GM21447 (cell line): ENCODE measurements at regions not wholly inside any gene's neighbourhood (a gene's known extent, or its start where the extent isn't known, plus 50 kb on each side); places are given as distances from the start of the nearest gene placed in this dataset.

Experiments
- ATAC-seq: cut with Tn5 transposase; IDR thresholded peaks from one replicate; pipeline ENCODE4 v1.9.1; 2021; ENCODE audit not compliant: unreplicated experiment

DNA sequence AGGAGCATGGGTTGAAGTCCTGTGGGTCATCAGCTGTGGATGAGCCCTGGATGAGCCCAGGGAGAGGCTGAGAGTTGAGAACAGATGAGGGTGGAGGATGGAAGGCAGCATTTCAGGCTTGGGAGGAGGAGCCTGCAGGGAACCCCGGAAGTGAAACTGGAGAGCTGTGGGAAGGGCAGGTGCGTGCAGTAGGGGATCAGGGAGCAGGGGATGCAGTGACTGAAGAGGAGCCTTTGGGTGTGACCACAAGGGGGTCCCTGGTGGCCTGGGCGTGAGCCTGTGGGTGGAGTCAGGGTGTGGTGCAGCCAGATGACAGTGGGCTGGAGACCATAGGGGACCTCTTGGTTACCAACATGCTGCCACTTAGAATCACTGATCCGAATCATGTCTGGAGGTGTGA is 115.5 kb downstream of the PAPOLA start:
- no peak for ATAC-seq

DNA sequence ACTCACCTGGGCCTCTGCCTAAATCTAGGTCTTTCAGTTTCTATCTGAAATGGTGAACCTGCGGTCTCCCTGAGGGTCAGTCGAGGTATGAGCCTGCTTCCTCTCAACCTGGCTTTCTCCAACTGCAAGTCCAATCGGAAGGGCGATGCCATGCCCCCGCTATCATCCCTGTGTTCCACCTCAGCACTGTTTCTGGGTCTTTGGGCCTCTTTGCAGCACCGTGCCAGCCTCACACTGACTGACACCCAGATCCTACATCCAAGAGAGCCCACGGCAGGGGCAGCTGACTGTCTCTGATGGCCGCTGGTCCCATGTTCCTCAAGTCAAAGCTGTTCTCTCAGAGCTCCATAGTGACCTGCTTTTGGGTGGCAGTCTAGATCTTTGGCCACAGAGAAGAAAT is 120.7 kb downstream of the PAPOLA start:
- no peak for ATAC-seq

DNA sequence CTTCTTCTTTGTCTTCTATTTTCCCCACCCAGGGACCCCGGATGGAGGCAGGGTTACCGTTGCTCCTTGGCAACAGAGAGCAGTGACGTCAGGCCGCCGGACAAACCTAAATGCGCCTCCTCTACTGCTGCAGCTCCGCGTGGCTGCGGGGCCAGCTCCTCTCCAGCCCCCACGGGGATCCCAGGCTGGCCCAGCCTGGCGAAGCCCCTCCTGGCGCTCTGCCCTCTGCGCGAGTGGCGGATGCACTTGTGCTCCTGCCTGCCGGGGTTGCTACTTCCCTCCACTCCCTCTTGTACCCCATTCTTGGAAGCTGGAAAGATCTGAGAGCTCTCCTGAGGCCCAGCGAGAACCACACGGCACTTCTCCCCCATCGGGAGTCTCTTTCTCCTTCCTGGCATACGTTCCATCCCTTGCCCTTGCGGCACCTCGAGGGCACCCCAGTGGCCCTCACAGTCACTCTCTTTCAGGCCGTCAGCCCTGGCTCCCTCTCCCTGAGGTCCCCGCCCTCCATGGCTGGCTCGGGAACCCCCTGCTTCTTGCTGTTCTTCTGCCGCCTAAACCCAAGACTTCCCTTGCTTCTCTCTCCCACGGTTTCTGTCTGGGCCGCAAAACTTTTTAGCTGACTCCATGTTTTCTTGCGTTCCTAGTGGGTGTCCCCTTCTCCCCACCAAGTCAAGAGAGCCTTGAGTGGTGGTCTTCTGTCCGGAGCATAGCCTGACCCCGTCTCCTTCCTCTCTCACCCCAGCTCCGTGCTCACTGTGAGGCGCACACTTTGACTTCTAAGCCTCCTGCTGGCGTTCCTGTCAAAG is 121.7 kb downstream of the PAPOLA start:
- no peak for ATAC-seq

DNA sequence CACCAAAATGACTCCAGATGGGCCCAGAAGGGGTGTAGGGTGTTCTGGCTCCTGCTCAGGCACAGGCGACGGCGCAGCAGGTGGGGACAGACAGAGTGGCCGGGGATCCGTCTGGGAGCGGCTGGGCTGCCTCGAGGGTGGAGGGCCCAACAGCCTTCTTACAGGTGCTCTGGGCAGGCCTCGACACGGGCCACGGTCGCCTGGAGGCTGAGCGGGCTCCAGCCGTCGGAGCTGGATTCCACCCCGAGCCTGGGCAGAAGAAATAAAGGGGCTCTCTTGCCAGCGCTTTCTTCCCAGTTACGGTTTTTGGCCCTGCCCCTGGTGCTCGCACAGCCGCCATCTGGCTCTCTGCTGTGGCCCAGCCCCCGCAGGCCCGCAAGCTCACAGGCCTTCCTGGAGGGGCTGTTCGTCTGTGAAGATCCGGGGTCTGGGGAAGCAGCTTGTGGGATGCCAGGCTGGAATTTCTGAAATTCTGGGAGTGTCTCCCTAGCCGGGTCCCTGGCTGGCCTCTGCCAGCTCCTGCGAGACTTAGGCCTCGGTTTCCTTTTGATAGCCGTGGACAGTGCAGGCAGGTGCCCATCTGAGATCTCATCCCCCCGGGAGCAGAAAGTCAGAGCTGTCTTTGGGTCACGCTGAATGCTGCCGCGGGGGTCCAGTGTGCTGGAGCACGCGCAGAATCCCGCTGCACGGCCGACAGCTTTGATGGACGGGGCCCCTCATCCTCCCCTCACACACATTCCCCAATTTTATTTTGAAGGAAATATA is 122.7 kb downstream of the PAPOLA start:
- ATAC-seq: no peak

GRCh38 chr14:96625426-96625985 is 123.3 kb downstream of the PAPOLA start:
- no peak for ATAC-seq

- ATAC-seq: no peak
These were observed 124.1 kb downstream of the PAPOLA start for GRCh38 chr14:96626121-96626768.

DNA sequence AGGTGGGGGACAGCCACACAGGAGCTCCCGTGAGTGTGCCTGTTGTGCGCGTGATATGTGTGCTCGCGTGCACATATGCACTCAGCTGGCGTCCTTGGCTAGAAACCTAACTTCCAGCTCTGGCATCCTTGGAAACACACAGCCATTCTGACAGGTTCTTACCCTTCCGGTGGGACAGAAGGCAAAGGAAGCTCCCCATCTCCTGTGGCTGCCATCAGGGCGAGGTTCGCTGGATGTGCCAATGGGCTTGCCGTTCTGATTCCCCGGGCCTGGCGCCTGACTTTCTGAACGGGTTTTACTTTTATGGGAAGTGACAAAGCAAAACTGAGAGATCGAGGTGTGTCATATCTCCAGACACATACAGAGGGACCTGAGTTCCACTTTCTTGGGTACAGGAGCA is 124.7 kb downstream of the PAPOLA start:
- ATAC-seq: no peak

- ATAC-seq: no peak
These were observed 125.2 kb downstream of the PAPOLA start for GRCh38 chr14:96627386-96627785.

GRCh38 chr14:96627811-96628775 is 125.9 kb downstream of the PAPOLA start:
- ATAC-seq: no peak

DNA sequence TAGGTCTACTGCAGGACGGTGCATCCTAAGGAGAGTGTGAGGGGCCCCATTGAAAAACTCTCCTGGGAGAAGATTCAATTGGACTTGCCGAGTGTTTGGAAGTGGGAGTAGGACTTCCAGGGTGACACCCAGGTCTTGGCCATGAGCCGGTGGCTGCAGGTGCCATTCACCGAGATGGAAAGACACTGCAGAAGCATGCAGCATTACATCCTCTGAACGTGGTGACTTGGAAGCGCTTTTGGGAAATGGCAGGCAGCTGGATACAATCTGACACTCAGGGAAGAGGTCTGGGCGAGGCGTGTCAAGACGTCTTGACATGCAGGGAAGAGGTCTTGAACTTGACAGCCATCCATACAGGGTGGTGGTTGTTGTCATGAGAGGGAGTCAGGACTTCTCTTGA is 126.9 kb downstream of the PAPOLA start:
- no peak for ATAC-seq

- no peak for ATAC-seq
These were observed 127.5 kb downstream of the PAPOLA start for GRCh38 chr14:96629558-96630222.

DNA sequence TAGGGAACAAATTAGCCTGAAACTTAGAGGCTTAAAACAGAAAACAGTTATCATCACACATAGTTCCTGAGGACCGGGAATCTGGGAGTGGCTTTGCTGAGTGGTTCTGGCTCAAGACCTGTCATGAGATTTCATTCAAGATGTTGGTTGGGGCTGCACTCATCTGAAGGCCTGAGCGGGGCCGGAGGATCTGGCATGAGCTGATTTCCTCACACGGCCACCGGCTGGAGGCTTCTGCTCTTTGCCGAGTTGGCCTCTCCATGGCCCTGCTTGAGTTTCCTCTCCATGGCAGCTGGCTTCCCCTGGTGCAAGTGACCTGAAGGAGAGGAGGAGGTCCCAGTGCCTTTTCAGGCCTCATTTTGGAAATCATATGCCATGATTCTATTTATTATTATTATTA is 128.1 kb downstream of the PAPOLA start:
- ATAC-seq: no peak

- ATAC-seq: no peak
These were observed 128.8 kb downstream of the PAPOLA start for GRCh38 chr14:96631030-96631429.

GRCh38 chr14:96631621-96632362 is 129.6 kb downstream of the PAPOLA start:
- no peak for ATAC-seq

- no peak for ATAC-seq
These were observed 130.2 kb downstream of the PAPOLA start for GRCh38 chr14:96632363-96632758.

DNA sequence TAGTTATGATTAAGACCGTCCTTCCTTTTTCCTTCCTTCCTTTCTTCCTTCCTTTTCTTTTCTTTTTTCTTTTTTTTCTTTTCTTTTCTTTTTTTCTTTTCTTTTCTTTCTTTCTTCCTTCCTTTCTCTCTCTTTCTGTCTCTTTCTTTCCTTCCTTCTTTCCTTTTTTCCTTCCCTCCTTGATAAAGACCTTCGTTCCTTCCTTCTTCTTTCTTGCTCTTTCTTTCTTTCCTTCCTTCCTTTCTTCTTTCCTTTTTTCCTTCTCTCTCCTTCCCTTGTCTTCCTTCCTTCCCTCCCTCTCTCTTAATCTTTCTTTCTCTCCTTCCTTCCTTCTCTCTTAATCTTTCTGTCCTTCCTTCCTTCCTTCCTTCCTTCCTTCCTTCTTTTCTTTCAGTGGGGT is 130.9 kb downstream of the PAPOLA start:
- no peak for ATAC-seq

DNA sequence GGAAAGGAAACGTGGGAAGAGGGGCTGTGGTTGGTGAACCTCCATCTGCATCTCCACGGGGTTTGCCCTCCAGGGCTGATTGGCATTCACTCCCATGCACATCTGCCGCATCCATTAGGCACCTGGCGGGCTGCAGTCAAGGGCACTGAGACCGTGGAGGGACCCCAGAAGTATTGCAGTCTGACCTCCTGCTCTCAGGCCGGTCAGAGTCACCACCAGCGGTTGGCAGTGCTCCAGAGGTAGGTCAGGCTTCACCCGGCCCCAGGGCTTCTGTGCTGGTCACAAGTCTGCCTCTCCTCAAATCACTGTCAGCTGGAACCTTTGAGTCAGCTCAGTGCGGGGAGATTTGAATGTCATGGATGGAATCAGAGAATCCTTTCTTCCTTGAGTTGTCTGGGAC is 132.3 kb downstream of the PAPOLA start:
- no peak for ATAC-seq

DNA sequence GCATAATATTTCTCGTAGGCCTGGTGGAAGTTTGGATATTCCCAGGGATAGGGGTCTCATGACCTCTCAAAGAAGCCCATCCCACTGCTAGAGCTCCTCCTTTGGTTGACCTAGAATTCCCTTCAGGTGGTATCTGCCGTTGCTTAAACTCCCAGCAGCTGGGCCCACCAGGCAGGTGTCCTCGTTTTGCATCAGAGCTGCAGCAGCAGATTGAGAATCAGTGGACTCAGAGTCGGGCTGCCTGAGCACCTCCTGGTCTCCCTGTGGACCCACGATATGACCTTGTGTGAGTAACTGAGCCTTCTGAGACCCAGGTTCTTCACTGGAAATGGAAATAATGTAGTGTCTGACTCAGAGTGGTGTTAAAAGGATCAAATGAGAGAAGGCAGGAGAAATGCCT is 132.7 kb downstream of the PAPOLA start:
- ATAC-seq: no peak

- no peak for ATAC-seq
These were observed 133.7 kb downstream of the PAPOLA start for GRCh38 chr14:96635850-96636249.
